Astrocyte (in vitro differentiated cells and primary cell): ENCODE measurements at regions not wholly inside any gene's neighbourhood (a gene's known extent, or its start where the extent isn't known, plus 50 kb on each side); places are given as distances from the start of the nearest gene placed in this dataset.

Experiments used
- EZH2 ChIP-seq: IDR thresholded peaks from 2 replicates; pipeline ENCODE4 v1.6.1; 2012; ENCODE audit warnings: mild to moderate bottlenecking, low read length, inconsistent platforms; ENCODE audit not compliant: insufficient read depth
- TF ChIP-seq, protein P1 (sequence below): IDR thresholded peaks from 2 replicates; pipeline ENCODE4 v1.5.1; 2011; ENCODE audit warnings: low read depth, mild to moderate bottlenecking, inconsistent platforms, low read length, moderate library complexity; ENCODE audit not compliant: insufficient read depth

DNA sequence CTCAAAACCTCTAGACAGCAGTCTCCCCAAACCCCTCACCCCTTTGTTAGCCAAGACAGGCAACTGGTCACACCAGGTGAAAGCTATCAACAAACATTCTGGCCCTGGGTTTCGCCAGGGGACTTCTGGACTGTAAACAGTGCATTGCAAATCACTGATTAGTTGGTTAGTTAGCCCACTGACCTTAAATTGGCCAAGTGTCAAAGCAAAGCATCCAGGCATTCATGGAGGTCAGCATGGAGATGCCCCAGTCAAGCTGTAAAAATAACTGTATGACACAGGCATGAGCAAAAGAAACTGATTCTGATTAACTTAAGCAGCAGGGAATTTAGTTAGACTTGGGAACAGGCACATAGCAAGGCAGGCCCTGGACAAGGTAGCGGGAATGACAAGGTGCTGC, 156.0 kb upstream of the TTC29 start:
- TF ChIP-seq, protein P1, sequence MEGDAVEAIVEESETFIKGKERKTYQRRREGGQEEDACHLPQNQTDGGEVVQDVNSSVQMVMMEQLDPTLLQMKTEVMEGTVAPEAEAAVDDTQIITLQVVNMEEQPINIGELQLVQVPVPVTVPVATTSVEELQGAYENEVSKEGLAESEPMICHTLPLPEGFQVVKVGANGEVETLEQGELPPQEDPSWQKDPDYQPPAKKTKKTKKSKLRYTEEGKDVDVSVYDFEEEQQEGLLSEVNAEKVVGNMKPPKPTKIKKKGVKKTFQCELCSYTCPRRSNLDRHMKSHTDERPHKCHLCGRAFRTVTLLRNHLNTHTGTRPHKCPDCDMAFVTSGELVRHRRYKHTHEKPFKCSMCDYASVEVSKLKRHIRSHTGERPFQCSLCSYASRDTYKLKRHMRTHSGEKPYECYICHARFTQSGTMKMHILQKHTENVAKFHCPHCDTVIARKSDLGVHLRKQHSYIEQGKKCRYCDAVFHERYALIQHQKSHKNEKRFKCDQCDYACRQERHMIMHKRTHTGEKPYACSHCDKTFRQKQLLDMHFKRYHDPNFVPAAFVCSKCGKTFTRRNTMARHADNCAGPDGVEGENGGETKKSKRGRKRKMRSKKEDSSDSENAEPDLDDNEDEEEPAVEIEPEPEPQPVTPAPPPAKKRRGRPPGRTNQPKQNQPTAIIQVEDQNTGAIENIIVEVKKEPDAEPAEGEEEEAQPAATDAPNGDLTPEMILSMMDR = no peak
- no peak for TF ChIP-seq EZH2
